Endodermal cell (in vitro differentiated cells): ENCODE measurements at regions not wholly inside any gene's neighbourhood (a gene's known extent, or its start where the extent isn't known, plus 50 kb on each side); places are given as distances from the start of the nearest gene placed in this dataset.

Source experiments
- DNase-seq: peaks from one replicate; pipeline ENCODE4 v3.0.0-alpha.2; 2017
- H3K27ac ChIP-seq: 2 replicates; pipeline ENCODE4 v1.5.1; 2013; ENCODE audit warnings: mild to moderate bottlenecking, low read depth, low read length, moderate library complexity
- H3K27me3 ChIP-seq: 2 replicates; pipeline ENCODE4 v1.6.1; 2013; ENCODE audit warnings: mild to moderate bottlenecking, low read length, moderate library complexity; ENCODE audit not compliant: insufficient read depth, control insufficient read depth, poor library complexity, severe bottlenecking
- H3K36me3 ChIP-seq: 2 replicates; pipeline ENCODE4 v1.7.0; 2013; ENCODE audit warnings: mild to moderate bottlenecking, low read length, moderate library complexity; ENCODE audit not compliant: control insufficient read depth, insufficient read depth
- H3K4me1 ChIP-seq: one replicate; pipeline ENCODE4 v1.7.0; 2013; ENCODE audit warnings: low read length; ENCODE audit not compliant: control insufficient read depth, insufficient read depth
- H3K4me3 ChIP-seq: 2 replicates; pipeline ENCODE4 v1.5.1; 2013; ENCODE audit warnings: mild to moderate bottlenecking, low read length, moderate library complexity
- H3K9ac ChIP-seq: 2 replicates; pipeline ENCODE4 v1.6.1; 2013; ENCODE audit warnings: mild to moderate bottlenecking, low read length, moderate library complexity; ENCODE audit not compliant: poor library complexity, severe bottlenecking; ENCODE audit errors: extremely low read depth
- H3K9me3 ChIP-seq: 2 replicates; pipeline ENCODE4 v1.6.1; 2013; ENCODE audit warnings: mild to moderate bottlenecking, low read length, moderate library complexity; ENCODE audit not compliant: control insufficient read depth
- H3K27ac Mint-ChIP-seq: 2 replicates; pipeline ENCODE4 v1.8.0; 2020; ENCODE audit warnings: mixed read lengths
- H3K27me3 Mint-ChIP-seq: 2 replicates; pipeline ENCODE4 v1.8.0; 2021; ENCODE audit warnings: mild to moderate bottlenecking, mixed read lengths; ENCODE audit not compliant: insufficient read depth
- H3K36me3 Mint-ChIP-seq: 2 replicates; pipeline ENCODE4 v1.8.0; 2020; ENCODE audit warnings: low read depth, mixed read lengths
- H3K4me1 Mint-ChIP-seq: 2 replicates; pipeline ENCODE4 v1.8.0; 2020; ENCODE audit warnings: mixed read lengths
- H3K4me3 Mint-ChIP-seq: 2 replicates; pipeline ENCODE4 v1.8.0; 2020; ENCODE audit warnings: mild to moderate bottlenecking, moderate library complexity, mixed read lengths
- H3K9me3 Mint-ChIP-seq: 2 replicates; pipeline ENCODE4 v1.8.0; 2020; ENCODE audit warnings: mild to moderate bottlenecking, mixed read lengths
- WGBS, 2 experiments: methylation state at CpG; one replicate each; pipeline versions ENCODE4 v1.1.5 to v1.1.7; 2013; ENCODE audit warnings: missing lambda C conversion rate in 2 of 2, mixed read lengths in 1 of 2; ENCODE audit not compliant: insufficient coverage in 1 of 2, insufficient read length in 1 of 2; 5-methylcytosine and 5-hydroxymethylcytosine counted together
- TF ChIP-seq, protein P1 (sequence below): fragments of 200-600 bp; sonication (generic); conservative IDR thresholded peaks from 2 replicates; pipeline ENCODE4 v1.5.0; 2021; ENCODE audit warnings: antibody characterized with exemption, mild to moderate bottlenecking

DNA sequence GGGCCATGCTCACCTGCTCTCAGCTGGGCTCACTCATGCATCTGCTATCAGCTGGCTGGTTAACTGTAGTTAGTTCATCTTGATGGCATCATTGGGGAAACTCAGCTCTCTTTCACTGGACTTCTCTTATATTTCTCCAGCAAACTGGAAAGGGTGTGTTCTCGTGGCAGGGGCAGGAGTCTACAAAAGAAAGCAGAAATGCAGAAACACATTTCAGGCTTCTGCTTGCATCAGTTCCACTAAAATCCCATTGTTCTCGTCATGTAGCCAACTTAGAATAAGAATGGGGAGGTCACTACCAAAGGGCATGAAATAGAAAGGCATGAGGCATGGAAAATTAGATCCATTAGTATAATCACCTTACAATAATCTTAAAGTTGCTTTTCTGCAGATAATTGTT is 207.3 kb downstream of the NRIP1 start:
- H3K27me3 Mint-ChIP-seq: no peaks in the 10 kb centered on the region
- no peaks in the 10 kb centered on the region for H3K4me1 Mint-ChIP-seq
- H3K4me3 Mint-ChIP-seq: no peak overlapping the region
- Histone ChIP-seq H3K9me3 (peaks cover 18% of the 10 kb centered on the region), H3K27me3 (no peaks in the 10 kb centered on the region), H3K27ac (peak overlapping the region; percentile 25), H3K4me1 (no peaks in the 10 kb centered on the region), H3K4me3 (no peak overlapping the region), H3K36me3 (no peaks in the 10 kb centered on the region), H3K9ac (no peak overlapping the region)
- no peak overlapping the region for H3K27ac Mint-ChIP-seq
- DNase-seq: no peak
- 43 to 62% methylated on average over 1 to 2 of the region's 2 CpGs for WGBS, 2 experiments
- H3K9me3 Mint-ChIP-seq: peaks cover 27% of the 10 kb centered on the region
- TF ChIP-seq, protein P1, sequence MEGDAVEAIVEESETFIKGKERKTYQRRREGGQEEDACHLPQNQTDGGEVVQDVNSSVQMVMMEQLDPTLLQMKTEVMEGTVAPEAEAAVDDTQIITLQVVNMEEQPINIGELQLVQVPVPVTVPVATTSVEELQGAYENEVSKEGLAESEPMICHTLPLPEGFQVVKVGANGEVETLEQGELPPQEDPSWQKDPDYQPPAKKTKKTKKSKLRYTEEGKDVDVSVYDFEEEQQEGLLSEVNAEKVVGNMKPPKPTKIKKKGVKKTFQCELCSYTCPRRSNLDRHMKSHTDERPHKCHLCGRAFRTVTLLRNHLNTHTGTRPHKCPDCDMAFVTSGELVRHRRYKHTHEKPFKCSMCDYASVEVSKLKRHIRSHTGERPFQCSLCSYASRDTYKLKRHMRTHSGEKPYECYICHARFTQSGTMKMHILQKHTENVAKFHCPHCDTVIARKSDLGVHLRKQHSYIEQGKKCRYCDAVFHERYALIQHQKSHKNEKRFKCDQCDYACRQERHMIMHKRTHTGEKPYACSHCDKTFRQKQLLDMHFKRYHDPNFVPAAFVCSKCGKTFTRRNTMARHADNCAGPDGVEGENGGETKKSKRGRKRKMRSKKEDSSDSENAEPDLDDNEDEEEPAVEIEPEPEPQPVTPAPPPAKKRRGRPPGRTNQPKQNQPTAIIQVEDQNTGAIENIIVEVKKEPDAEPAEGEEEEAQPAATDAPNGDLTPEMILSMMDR: no peak
- peaks cover 8% of the 10 kb centered on the region for H3K36me3 Mint-ChIP-seq

DNA sequence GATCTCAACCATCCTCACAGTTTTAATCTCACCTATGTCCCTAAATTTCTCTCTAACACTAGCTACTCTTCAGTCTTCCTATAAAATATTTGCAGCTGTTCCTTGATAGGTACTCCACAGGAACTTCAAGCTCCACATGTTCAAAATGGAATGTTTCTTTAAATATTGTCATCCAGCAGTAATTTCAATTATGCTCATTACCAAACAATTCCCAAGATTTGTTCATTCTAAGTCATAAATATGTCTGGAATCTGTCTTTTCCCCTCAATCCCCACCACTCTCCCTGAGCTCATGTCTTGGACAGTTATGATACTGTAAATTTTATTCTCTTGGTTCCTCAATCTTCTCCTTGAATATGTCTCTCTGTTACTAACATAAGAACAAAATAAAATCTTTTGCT is 214.4 kb downstream of the NRIP1 start:
- H3K9ac ChIP-seq: no peak overlapping the region
- peaks cover 15% of the 10 kb centered on the region for H3K9me3 ChIP-seq
- Mint-ChIP-seq H3K9me3 (peaks cover 18% of the 10 kb centered on the region), H3K36me3 (peaks cover 4% of the 10 kb centered on the region), H3K4me1 (no peaks in the 10 kb centered on the region), H3K27me3 (no peaks in the 10 kb centered on the region), H3K27ac (no peak overlapping the region), H3K4me3 (no peak overlapping the region)
- H3K4me1 ChIP-seq: no peaks in the 10 kb centered on the region
- H3K4me3 ChIP-seq: no peak overlapping the region
- no peak for DNase-seq
- H3K36me3 ChIP-seq: no peaks in the 10 kb centered on the region
- H3K27ac ChIP-seq: no peak overlapping the region
- TF ChIP-seq, protein P1: no peak
- H3K27me3 ChIP-seq: no peaks in the 10 kb centered on the region

DNA sequence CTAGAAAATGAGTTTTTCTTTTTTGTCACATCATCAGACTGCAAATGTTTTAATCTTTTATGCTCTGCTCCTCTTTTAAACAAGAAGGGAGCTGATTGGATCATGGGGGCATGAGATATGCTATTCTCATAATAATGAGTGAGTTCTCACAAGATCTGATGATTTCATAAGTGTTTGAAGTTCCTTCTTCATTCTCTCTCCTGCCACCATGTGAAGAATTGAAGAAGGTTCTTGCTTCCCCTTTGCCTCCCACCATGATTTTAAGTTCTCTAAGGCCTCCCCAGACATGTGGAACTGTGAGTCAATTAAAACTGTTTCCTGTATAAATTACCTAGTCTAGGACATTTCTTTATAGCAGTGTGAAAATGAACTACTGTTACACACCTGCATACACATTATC is 218.2 kb downstream of the NRIP1 start:
- H3K27ac ChIP-seq: no peak overlapping the region
- no peak overlapping the region for H3K4me3 ChIP-seq
- no peak for DNase-seq
- Mint-ChIP-seq H3K4me1 (no peaks in the 10 kb centered on the region), H3K4me3 (no peak overlapping the region), H3K27me3 (no peaks in the 10 kb centered on the region), H3K9me3 (peaks cover 43% of the 10 kb centered on the region), H3K36me3 (peaks cover 7% of the 10 kb centered on the region), H3K27ac (no peak overlapping the region)
- no peaks in the 10 kb centered on the region for H3K36me3 ChIP-seq
- H3K9ac ChIP-seq: no peak overlapping the region
- no peaks in the 10 kb centered on the region for H3K4me1 ChIP-seq
- no peaks in the 10 kb centered on the region for H3K27me3 ChIP-seq
- TF ChIP-seq, protein P1: no peak
- peaks cover 20% of the 10 kb centered on the region for H3K9me3 ChIP-seq
